HK-2 (cell line): ENCODE measurements at regions not wholly inside any gene's neighbourhood (a gene's known extent, or its start where the extent isn't known, plus 50 kb on each side); places are given as distances from the start of the nearest gene placed in this dataset.

Experiments used
- DNase-seq: peaks from one replicate; pipeline ENCODE4 v3.0.0-alpha.2; 2018; ENCODE audit not compliant: unreplicated experiment

- no peak for DNase-seq
Measured at GRCh38 chr5:171579976-171580411, 160.5 kb downstream of the FGF18 start.

GRCh38 chr5:171580502-171581265 is 161.2 kb downstream of the FGF18 start:
- DNase-seq = no peak

- no peak for DNase-seq
Measured at GRCh38 chr5:171581781-171582180, 162.3 kb downstream of the FGF18 start.

- no peak for DNase-seq
Measured at GRCh38 chr5:171582849-171583248, 163.4 kb downstream of the FGF18 start.

GRCh38 chr5:171585981-171586380 is 166.5 kb downstream of the FGF18 start:
- no peak for DNase-seq

GRCh38 chr5:171586436-171586835 is 167.0 kb downstream of the FGF18 start:
- DNase-seq = no peak

GRCh38 chr5:171588046-171588445 is 168.6 kb downstream of the FGF18 start:
- DNase-seq = no peak

- DNase-seq = no peak
Measured at GRCh38 chr5:171588790-171589189, 169.3 kb downstream of the FGF18 start.

- no peak for DNase-seq
Measured at GRCh38 chr5:171589461-171589860, 170.0 kb downstream of the FGF18 start.

GRCh38 chr5:171592076-171592475 is 172.6 kb downstream of the FGF18 start:
- no peak for DNase-seq

GRCh38 chr5:171592736-171593135 is 173.3 kb downstream of the FGF18 start:
- no peak for DNase-seq

GRCh38 chr5:171593401-171593800 is 174.0 kb downstream of the FGF18 start:
- no peak for DNase-seq

GRCh38 chr5:171593976-171594375 is 174.5 kb downstream of the FGF18 start:
- DNase-seq = no peak

- no peak for DNase-seq
Measured at GRCh38 chr5:171595401-171595800, 176.0 kb downstream of the FGF18 start.

GRCh38 chr5:171595801-171596231 is 176.4 kb downstream of the FGF18 start:
- DNase-seq = no peak

GRCh38 chr5:171596391-171596878 is 177.0 kb downstream of the FGF18 start:
- no peak for DNase-seq

- DNase-seq = no peak
Measured at GRCh38 chr5:171597946-171598640, 178.6 kb downstream of the FGF18 start.

GRCh38 chr5:171598641-171599152 is 179.2 kb downstream of the FGF18 start:
- no peak for DNase-seq

GRCh38 chr5:171599411-171599810 is 180.0 kb downstream of the FGF18 start:
- no peak for DNase-seq

GRCh38 chr5:171599957-171600612 is 180.6 kb downstream of the FGF18 start:
- DNase-seq = no peak

GRCh38 chr5:171600741-171601265 is 181.4 kb downstream of the FGF18 start:
- no peak for DNase-seq

- DNase-seq = no peak
Measured at GRCh38 chr5:171601266-171601881, 181.9 kb downstream of the FGF18 start.
